ENCODE measurements at regions not wholly inside any gene's neighbourhood (a gene's known extent, or its start where the extent isn't known, plus 50 kb on each side); places are given as distances from the start of the nearest gene placed in this dataset.

- TF ChIP-seq CTCF (IDR thresholded peaks at IDR 0.05; ENCODE audit: insufficient read depth, low read length, poor library complexity, severe bottlenecking), result no peak
- no peak for TF ChIP-seq EZH2phosphoT487 (conservative IDR thresholded peaks at IDR 0.05; ENCODE audit: low read length)
These were observed 295.3 kb upstream of the COL3A1 start for GRCh38 chr2:188678882-188679281.

Measured in SU-DHL-6 (cell line).